Esophagus squamous epithelium (tissue), 5 donors: ENCODE measurements at regions not wholly inside any gene's neighbourhood (a gene's known extent, or its start where the extent isn't known, plus 50 kb on each side); places are given as distances from the start of the nearest gene placed in this dataset.

Source experiments
- DNase-seq: peaks from one replicate; lab custom pipeline; 2025; lab: John Stamatoyannopoulos, UW
- H3K27ac ChIP-seq, 4 donors: fragments of 200-600 bp; sonication (generic); one replicate each; pipeline ENCODE4 v1.5.1; 2016 to 2019; ENCODE audit warnings: mild to moderate bottlenecking in 1 of 4
- H3K27me3 ChIP-seq, 4 donors: fragments of 200-600 bp; sonication (generic); 1 replicate in 3 of 4; 2 replicates in 1 of 4; pipeline versions ENCODE4 v1.5.1 to v1.6.0; 2017 to 2021; ENCODE audit warnings: antibody characterized with exemption in 1 of 4
- H3K36me3 ChIP-seq, 3 donors: fragments of 200-600 bp; sonication (generic); one replicate each; pipeline ENCODE4 v1.5.1; 2016 to 2019
- H3K4me1 ChIP-seq, 3 donors: fragments of 200-600 bp; sonication (generic); one replicate each; pipeline ENCODE4 v1.5.1; 2017 to 2019
- H3K4me3 ChIP-seq, 4 donors: fragments of 200-600 bp; sonication (generic); 1 replicate in 3 of 4; 2 replicates in 1 of 4; pipeline ENCODE4 v1.5.1; 2016 to 2019; ENCODE audit warnings: mild to moderate bottlenecking in 2 of 4, moderate library complexity in 1 of 4
- H3K9me3 ChIP-seq, 3 donors: fragments of 200-600 bp; sonication (generic); one replicate each; pipeline ENCODE4 v1.5.1; 2016 to 2019
- CTCF ChIP-seq, 6 experiments: fragments of 450-650 bp in 4 of 6; fragments of 200-600 bp in 2 of 6; sonication (generic) in 2 of 6; IDR thresholded peaks; one replicate each; pipeline ENCODE4 v1.5.1; 2016 to 2019; ENCODE audit warnings: antibody characterized with exemption in 6 of 6, mild to moderate bottlenecking in 4 of 6, moderate library complexity in 4 of 6
- POLR2A ChIP-seq, 4 donors: fragments of 450-650 bp; IDR thresholded peaks; one replicate each; pipeline ENCODE4 v1.6.1; 2017; ENCODE audit warnings: antibody characterized with exemption in 4 of 4, mild to moderate bottlenecking in 4 of 4, moderate library complexity in 3 of 4
- WGBS, 2 donors: methylation state at CpG; one replicate each; pipeline ENCODE4 v1.1.5; 2018; 5-methylcytosine and 5-hydroxymethylcytosine counted together
- intact Hi-C: fragments of 100-400 bp; cut with DNase I; formaldehyde crosslinking; loops from one replicate; pipeline ENCODE4 v1.15.0; 2022
- donor health status: DM: yes; HTN: yes; CAD: no.

GRCh38 chr1:60679524-60680375, 402.6 kb upstream of the NFIA start:
- WGBS, 2 donors: 64 to 70% methylated on average over 7 of the region's 7 CpGs
- Histone ChIP-seq H3K9me3 (no peaks in the 10 kb centered on the region), H3K4me1 (no peaks in the 10 kb centered on the region), H3K36me3 (no peaks in the 10 kb centered on the region), H3K4me3 (no peak overlapping the region), H3K27me3 (no peaks in the 10 kb centered on the region), H3K27ac (no peak overlapping the region)
- no peak for TF ChIP-seq POLR2A (IDR thresholded peaks at IDR 0.05)
- TF ChIP-seq CTCF (IDR thresholded peaks at IDR 0.05): no peak
- DNase-seq: no peak
- intact Hi-C loops: no loop called here

GRCh38 chr1:60678802-60679201, 403.6 kb upstream of the NFIA start:
- Histone ChIP-seq H3K27me3 (no peaks in the 10 kb centered on the region), H3K9me3 (no peaks in the 10 kb centered on the region), H3K4me3 (no peak overlapping the region), H3K27ac (no peak overlapping the region), H3K4me1 (no peaks in the 10 kb centered on the region), H3K36me3 (no peaks in the 10 kb centered on the region)
- TF ChIP-seq POLR2A (IDR thresholded peaks at IDR 0.05): no peak
- TF ChIP-seq CTCF (IDR thresholded peaks at IDR 0.05): no peak
- intact Hi-C loops: no loop called here
- 50 to 53% methylated on average over 2 of the region's 2 CpGs for WGBS, 2 donors
- DNase-seq: no peak

- no peak for TF ChIP-seq POLR2A (IDR thresholded peaks at IDR 0.05)
- no peak for TF ChIP-seq CTCF (IDR thresholded peaks at IDR 0.05)
- 50 to 56% methylated on average over 3 of the region's 3 CpGs for WGBS, 2 donors
- H3K27me3 ChIP-seq: no peaks in the 10 kb centered on the region
- intact Hi-C loops: no loop called here
- H3K36me3 ChIP-seq: no peaks in the 10 kb centered on the region
- no peak for DNase-seq
- no peak overlapping the region for H3K4me3 ChIP-seq
- no peak overlapping the region for H3K27ac ChIP-seq
- no peaks in the 10 kb centered on the region for H3K9me3 ChIP-seq
- no peaks in the 10 kb centered on the region for H3K4me1 ChIP-seq
Measured at GRCh38 chr1:60678391-60678790, 404.0 kb upstream of the NFIA start.

GRCh38 chr1:60672449-60672848, 409.9 kb upstream of the NFIA start:
- no peak overlapping the region for H3K27ac ChIP-seq
- TF ChIP-seq POLR2A (IDR thresholded peaks at IDR 0.05): no peak
- no peak for TF ChIP-seq CTCF (IDR thresholded peaks at IDR 0.05)

GRCh38 chr1:60670302-60670701, 412.1 kb upstream of the NFIA start:
- Histone ChIP-seq H3K4me1 (no peaks in the 10 kb centered on the region), H3K27ac (no peak overlapping the region), H3K9me3 (no peaks in the 10 kb centered on the region), H3K27me3 (no peaks in the 10 kb centered on the region), H3K4me3 (no peak overlapping the region), H3K36me3 (no peaks in the 10 kb centered on the region)
- no peak for DNase-seq
- no peak for TF ChIP-seq CTCF (IDR thresholded peaks at IDR 0.05)
- no peak for TF ChIP-seq POLR2A (IDR thresholded peaks at IDR 0.05)
- WGBS, 2 donors: 59 to 87% methylated on average over 2 to 4 of the region's 4 CpGs
- intact Hi-C loops: no loop called here

More at GRCh38 chr1:60672449-60672848, 409.9 kb upstream of the NFIA start:
- 86 to 88% methylated on average over 2 of the region's 2 CpGs for whole genome bisulfite sequencing, 2 donors
- intact Hi-C loops: no loop called here
- no peaks in the 10 kb centered on the region for H3K9me3 ChIP-seq
- DNase-seq: no peak
- no peaks in the 10 kb centered on the region for H3K4me1 ChIP-seq
- no peaks in the 10 kb centered on the region for H3K36me3 ChIP-seq
- H3K4me3 ChIP-seq: no peak overlapping the region
- no peaks in the 10 kb centered on the region for H3K27me3 ChIP-seq
